NT2/D1 (cell line): ENCODE measurements at regions not wholly inside any gene's neighbourhood (a gene's known extent, or its start where the extent isn't known, plus 50 kb on each side); places are given as distances from the start of the nearest gene placed in this dataset.

Experiments used
- SUZ12 ChIP-seq: IDR thresholded peaks from 2 replicates; pipeline ENCODE4 v1.6.1; 2011; ENCODE audit not compliant: insufficient read length, insufficient read depth; ENCODE audit errors: extremely low read depth
- YY1 ChIP-seq: IDR thresholded peaks from 2 replicates; pipeline ENCODE4 v1.6.1; 2011; ENCODE audit not compliant: insufficient read length, insufficient read depth
- ZNF274 ChIP-seq: IDR thresholded peaks from 2 replicates; pipeline ENCODE4 v1.6.1; 2011; ENCODE audit warnings: mild to moderate bottlenecking, low read depth, low read length

GRCh38 chr16:65185241-65185778 lies 63.4 kb upstream of the CDH11 start:
- TF ChIP-seq YY1 = no peak
- TF ChIP-seq ZNF274 = no peak
- TF ChIP-seq SUZ12 = no peak
